ENCODE measurements at regions not wholly inside any gene's neighbourhood (a gene's known extent, or its start where the extent isn't known, plus 50 kb on each side); places are given as distances from the start of the nearest gene placed in this dataset.
A peak's percentile ranks its signal among the peaks of the same experiment; 100 is the strongest.

DNA sequence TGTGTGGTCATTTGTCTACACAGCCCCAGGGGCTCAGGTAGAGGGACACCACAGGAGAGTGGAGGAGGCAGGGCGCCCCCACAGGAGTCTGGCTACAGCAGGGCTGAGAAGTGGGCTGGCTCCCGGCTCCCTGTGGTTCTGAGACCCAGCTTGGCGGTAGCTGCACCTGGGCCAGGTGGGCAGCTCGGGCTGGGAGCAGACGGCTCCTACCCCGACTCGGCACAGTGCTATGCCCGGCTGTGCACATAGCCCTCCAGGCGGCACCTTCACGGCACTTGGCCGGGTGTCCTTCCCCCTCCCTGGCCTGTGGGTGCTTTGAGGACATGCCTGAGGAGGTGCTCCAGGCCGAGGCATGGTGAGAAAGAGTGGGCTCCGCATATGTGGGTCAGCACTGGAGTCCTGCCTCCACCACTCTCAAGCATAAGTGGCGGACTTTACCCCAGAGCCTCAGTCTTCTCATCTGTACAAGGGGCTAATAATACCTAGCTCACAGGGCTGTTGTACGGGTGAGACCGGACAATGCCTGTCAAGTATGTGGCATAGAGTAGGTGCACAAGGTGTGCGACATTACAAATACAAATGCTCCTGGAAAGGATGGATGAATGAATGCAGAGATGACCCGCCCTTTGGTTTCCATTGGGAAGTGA, 50.1 kb upstream of the JPH3 start:
- H3K4me3 ChIP-seq = no peak overlapping the region

DNA sequence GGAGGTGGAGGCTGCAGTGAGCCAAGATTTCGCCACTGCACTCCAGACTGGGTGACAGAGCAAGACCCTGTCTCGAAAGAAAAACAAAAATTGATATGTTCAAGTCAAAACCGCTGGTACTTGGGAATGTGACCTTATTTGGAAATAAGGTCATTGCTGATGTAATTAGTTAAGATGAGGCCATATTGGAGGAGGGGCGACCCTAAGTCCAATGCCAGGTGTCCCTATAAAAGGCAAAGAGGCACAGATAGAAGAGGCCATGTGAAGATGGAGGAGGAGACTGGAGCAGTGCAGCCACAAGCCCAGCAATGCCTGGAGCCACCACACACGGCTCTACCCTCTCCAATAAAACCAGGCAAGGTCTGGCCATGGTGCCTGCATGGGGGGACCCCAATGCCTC, 50.8 kb upstream of the JPH3 start:
- H3K36me3 ChIP-seq = no peaks in the 10 kb centered on the region
- no peak for DNase-seq
- no peaks in the 10 kb centered on the region for H3K9me3 ChIP-seq (replicated peaks)
- peaks cover under 1% of the 10 kb centered on the region; the same call in 1 of the 2 replicates for H3K4me1 ChIP-seq
- no peaks in the 10 kb centered on the region for H3K27me3 ChIP-seq
- no peak overlapping the region for H3K4me3 ChIP-seq
- H3K27ac ChIP-seq = no peak overlapping the region

More for the DNA sequence above, 50.1 kb upstream of the JPH3 start:
- Histone ChIP-seq H3K9me3 (replicated peaks) (no peaks in the 10 kb centered on the region), H3K4me1 (peaks cover 5% of the 10 kb centered on the region; the same call in 1 of the 2 replicates), H3K36me3 (no peaks in the 10 kb centered on the region), H3K27ac (no peak overlapping the region), H3K27me3 (no peaks in the 10 kb centered on the region)
- no peak for DNase-seq

DNA sequence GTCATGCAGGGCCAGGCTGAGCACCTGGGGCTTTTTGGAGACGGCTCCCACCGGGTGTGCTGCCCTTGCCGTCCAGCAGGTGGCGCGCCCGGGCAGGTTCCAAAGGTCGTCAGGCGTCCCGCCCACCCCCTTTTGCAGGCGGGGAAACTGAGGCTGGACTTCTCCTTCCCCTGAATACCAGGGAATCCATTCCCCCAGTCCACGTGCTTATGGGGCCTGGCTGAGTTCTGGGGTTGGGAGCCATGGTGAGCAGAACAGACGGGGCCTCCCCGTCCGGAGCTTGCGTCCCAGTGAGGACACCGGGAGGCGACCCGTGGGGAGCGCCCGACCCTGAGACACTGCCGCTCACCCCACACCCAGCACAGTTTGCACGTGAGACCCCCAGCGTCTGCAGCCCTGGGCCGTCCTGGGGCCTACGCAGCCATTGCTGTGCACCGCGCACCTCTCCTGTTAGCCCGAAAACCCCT, 51.8 kb upstream of the JPH3 start:
- H3K4me1 ChIP-seq = no peaks in the 10 kb centered on the region
- no peak overlapping the region for H3K4me3 ChIP-seq
- H3K27ac ChIP-seq = no peak overlapping the region

DNA sequence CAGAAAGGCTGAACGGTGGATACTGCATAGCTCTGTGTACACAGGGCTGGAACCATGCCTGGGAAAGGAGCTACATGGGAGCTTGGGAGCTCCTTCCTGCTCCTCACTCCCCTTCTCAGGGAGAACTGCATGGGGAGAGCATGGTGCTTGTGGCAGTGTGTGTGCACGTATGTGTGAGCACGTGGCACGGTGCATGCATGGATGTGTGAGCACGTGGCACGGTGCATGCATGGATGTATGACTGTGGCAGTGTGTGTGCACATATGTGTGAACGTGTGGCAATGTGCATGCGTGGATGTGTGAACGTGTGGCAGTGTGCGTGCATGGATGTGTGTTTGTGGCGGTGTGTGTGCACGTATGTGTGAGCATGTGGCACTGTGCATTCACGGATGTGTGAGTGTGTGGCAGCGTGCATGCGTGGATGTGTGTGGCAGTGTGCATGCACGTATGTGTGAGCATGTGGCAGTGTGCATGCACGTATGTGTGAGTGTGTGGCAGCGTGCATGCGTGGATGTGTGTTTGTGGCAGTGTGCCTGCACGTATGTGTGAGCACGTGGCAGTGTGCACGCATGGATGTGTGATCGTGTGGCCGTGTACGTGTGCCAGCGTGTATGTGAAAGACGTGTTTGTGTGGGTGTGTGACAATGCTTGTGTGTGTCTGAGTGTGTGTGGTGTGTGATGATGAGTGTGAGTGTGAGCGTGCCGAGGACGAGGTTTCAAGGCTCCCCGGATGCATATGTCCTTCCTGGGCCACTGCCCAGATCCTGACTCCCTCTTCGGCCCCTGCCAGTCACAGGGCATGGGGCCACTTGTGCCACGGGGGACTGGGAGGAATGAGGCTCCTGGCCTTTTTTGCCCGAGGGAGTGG, 52.4 kb upstream of the JPH3 start:
- H3K27me3 ChIP-seq = no peaks in the 10 kb centered on the region
- H3K4me3 ChIP-seq = no peak overlapping the region
- H3K27ac ChIP-seq = no peak overlapping the region
- no peaks in the 10 kb centered on the region for H3K9me3 ChIP-seq (replicated peaks)
- DNase-seq = no peak
- H3K4me1 ChIP-seq = no peaks in the 10 kb centered on the region
- H3K36me3 ChIP-seq = no peaks in the 10 kb centered on the region

More for the DNA sequence above, 51.8 kb upstream of the JPH3 start:
- H3K27me3 ChIP-seq = no peaks in the 10 kb centered on the region
- DNase-seq = peak in 1 of 2 experiments; percentile 41
- no peaks in the 10 kb centered on the region for H3K9me3 ChIP-seq (replicated peaks)
- no peaks in the 10 kb centered on the region for H3K36me3 ChIP-seq

DNA sequence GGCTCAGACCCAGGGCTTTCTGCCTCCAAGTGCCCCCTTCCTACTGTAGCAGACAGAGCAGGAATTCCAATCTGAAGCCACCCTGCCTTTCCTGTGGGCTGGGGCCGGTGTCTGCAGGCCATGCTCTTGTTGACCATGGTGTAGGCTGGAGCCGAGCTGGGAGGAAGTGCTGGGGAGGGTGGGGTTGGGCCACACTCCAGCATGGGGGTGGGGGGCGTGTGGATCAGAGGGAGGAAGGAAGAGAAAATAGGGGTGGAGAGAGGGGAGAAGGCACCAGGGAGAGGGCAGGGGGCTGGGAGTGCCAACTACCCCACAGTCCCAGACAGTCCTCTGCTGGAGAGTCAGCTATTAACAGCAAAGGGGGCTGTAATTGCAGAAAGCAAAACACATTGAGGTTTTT, 54.3 kb upstream of the JPH3 start:
- Histone ChIP-seq H3K27ac (no peak overlapping the region), H3K9me3 (replicated peaks) (no peaks in the 10 kb centered on the region), H3K4me3 (no peak overlapping the region), H3K27me3 (no peaks in the 10 kb centered on the region), H3K36me3 (no peaks in the 10 kb centered on the region), H3K4me1 (no peaks in the 10 kb centered on the region)
- DNase-seq = no peak

DNA sequence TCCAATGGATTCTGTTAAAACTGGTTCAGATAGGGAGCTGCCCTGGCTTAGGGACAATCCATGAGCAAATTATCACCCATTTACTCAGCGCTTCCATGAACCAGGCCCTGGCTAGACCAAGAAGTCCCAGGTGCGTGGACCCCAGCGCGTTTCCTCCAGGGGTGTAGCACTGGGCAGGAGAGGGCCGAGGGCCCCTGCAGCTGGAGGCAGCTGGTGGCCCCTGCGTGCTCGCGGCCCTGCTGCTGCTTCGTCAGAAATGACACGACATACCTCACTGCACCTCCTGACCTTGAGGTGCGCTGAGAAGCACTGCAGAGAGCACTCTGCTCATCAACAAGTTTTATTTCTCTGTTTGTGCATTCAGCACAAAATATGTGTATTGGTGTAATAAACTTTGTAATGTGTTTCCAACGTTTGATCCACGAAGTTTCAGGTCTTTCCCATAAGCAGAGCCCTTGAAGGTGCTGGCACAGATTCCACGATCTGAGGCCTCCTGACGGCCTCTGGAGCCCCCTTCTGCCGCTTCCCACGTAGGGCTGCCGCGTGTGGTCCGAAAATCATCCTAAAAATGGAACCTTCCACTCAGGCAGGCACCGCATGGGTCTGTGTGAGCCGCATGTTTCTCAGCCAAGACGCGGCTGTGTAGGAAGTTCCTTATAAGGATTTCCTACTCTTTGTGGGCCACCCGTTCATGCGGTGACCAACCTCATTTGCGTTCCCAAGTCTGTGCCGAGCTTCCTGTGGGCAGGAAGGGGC, 50.8 kb upstream of the ZCCHC14 start:
- Histone ChIP-seq H3K27ac (no peak overlapping the region), H3K4me1 (peaks cover 11% of the 10 kb centered on the region), H3K27me3 (no peaks in the 10 kb centered on the region), H3K4me3 (no peak overlapping the region), H3K9me3 (replicated peaks) (no peaks in the 10 kb centered on the region), H3K36me3 (no peaks in the 10 kb centered on the region)
- no peak for DNase-seq

DNA sequence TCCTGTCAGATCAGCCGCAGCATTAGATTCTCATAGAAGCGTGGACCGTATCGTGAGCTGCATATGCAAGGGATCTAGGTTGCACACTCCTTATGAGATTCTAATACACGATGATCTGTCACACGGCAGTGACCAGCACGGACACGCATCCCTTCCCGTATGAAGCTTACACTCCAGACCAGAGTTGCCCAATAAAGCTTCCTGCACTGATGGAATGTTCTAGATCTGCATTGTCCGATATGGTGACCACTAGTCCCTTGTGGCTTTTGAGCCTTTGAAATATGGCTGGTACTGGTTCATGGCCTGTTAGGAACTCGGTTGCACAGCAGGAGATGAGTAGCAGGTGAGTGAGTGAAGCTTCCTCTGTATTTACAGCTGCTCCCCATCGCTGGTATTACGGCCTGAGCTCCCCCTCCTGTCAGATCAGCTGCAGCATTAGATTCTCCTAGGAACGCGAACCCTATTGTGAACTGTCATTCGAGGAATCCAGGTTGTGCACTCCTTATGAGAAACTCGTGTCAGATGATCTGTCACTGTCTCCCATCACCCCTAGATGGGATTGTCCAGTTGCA, 49.8 kb upstream of the ZCCHC14 start:
- Histone ChIP-seq H3K9me3 (replicated peaks) (no peaks in the 10 kb centered on the region), H3K27me3 (no peaks in the 10 kb centered on the region), H3K27ac (no peak overlapping the region), H3K4me3 (no peak overlapping the region), H3K4me1 (peaks cover 11% of the 10 kb centered on the region), H3K36me3 (no peaks in the 10 kb centered on the region)
- DNase-seq = peak; percentile 16 to 34
